ENCODE measurements at regions not wholly inside any gene's neighbourhood (a gene's known extent, or its start where the extent isn't known, plus 50 kb on each side); places are given as distances from the start of the nearest gene placed in this dataset.
"Not testable (repeated sequence)": the region's sequence is repeated elsewhere in the genome, so short reads cannot be mapped to it uniquely, and the experiment has no call there.

- DNase-seq (ENCODE audit: low spot score) = not testable (repeated sequence)
Observed at GRCh38 chr17:21470422-21470821, 94.3 kb downstream of the KCNJ12 start.

GRCh38 chr17:21470861-21471260 is 94.7 kb downstream of the KCNJ12 start:
- DNase-seq (ENCODE audit: low spot score) = no peak

DNA sequence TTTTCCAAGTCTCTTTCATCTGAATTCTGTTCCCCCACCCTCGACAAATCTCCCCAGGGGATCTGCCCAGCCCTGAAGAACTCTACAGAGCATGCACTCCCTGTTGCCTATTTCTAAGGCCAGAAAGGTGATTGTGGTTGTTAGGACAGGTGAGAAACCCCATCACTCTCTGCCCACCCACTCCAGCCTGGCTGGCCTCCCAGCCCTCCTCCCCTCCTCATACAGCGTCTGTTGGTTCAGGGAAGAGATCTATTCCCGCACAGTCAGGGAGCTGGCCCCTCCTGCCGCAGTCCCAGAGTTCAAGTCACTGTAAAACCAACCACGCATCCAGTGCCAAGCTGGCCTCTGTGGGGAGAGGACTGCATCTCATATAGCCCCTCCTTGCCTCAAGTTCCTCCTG is 98.7 kb downstream of the KCNJ12 start:
- DNase-seq (ENCODE audit: low spot score) = no peak

- DNase-seq (ENCODE audit: low spot score) = no peak
Observed at GRCh38 chr17:21475571-21475970, 99.4 kb downstream of the KCNJ12 start.

DNA sequence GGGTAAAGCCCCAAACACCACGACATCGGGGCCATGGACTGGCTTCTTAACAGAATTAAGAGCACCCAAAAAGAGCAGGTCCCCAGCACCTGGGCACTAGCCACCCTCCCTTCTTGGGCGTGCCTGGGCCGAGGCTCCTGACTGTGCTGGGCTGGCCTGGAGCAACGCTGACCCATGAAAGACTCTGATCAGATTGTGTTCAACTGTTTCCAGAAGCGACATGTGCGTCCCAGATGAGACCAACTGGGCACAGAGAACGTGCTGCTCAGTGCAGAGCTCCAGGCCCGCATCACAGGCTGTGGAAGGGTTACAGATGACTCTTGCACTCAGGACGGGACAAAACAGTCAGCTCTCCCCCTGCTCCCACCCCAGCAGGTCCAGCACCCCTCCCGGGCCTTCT is 100.7 kb downstream of the KCNJ12 start:
- DNase-seq (ENCODE audit: low spot score) = no peak

DNA sequence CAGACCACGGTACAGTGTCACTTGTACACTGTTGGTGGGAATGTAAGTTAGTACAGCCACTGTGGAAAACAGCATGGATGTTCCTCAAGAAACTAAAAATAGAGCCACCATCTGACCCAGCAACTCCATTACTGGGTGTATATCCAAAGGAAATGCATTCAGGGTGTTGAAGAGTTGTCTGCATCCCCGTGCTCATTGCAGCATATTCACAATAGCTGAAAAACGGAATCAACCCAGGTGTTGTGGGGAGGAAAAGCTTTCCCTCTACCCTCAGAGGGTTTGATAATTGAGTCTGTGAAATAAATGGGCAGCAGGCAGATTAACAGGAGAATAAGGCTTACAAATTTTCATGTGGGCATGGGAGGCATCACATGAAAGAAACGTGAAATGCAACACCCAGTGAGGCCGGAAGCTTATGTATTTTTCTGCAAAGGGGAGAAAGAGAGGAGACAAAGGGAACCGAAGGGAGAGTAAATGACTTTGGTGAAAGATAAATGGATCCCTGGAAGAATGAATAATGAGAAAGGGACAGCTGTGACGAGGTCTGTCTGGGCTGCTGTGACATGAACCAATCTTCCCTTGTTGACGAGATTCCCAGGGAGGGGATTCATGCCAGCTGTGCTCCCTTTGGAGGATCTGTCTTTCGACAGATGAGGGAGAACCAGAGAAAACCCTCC is 106.2 kb downstream of the KCNJ12 start:
- DNase-seq (ENCODE audit: low spot score) = no peak

GRCh38 chr17:21488043-21488442 is 111.9 kb downstream of the KCNJ12 start:
- not testable (repeated sequence) for DNase-seq (ENCODE audit: low spot score)

GRCh38 chr17:21493993-21494392 is 117.8 kb downstream of the KCNJ12 start:
- no peak for DNase-seq (ENCODE audit: low spot score)

GRCh38 chr17:21495281-21495680 is 119.1 kb downstream of the KCNJ12 start:
- DNase-seq (ENCODE audit: low spot score) = no peak

- DNase-seq (ENCODE audit: low spot score) = no peak
Observed at GRCh38 chr17:21500064-21500463, 123.9 kb downstream of the KCNJ12 start.

DNA sequence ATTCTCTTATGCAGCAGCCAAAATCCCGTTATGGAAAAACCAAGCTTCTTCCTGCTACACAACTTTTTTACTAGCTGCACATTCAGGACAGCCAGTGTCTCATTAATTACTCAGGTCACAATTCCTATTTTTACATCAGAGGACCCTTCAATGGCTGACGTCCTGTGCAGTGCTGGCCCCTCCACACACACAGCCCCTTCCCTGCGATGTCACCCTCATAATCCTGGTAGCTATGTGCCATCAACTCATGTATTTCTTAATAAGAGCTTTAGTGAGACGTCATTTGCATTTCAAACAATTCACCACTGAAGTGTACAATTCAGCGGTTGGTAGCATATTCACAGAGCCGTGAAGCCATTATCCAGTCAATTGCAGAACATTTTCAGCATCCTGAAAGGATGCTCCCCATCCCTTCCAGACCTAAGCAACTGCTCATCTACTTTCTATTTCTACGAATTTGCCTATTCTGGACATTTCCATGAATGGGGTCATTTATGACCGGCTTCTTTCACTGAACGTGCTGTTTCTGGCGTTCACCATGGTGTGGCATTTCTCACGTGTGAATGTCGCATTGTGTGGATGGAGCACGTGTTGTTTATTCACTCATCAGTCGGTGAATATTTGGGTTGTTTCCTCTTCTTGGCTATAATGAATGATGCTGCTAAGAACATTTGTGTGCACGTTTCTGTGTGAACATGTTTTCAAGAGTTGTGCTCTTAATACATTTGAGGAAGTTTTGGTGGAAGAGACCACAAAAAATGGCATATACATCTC is 126.0 kb downstream of the KCNJ12 start:
- not testable (repeated sequence) for DNase-seq (ENCODE audit: low spot score)

GRCh38 chr17:21505819-21506815 is 130.0 kb downstream of the KCNJ12 start:
- no peak for DNase-seq (ENCODE audit: low spot score)

DNA sequence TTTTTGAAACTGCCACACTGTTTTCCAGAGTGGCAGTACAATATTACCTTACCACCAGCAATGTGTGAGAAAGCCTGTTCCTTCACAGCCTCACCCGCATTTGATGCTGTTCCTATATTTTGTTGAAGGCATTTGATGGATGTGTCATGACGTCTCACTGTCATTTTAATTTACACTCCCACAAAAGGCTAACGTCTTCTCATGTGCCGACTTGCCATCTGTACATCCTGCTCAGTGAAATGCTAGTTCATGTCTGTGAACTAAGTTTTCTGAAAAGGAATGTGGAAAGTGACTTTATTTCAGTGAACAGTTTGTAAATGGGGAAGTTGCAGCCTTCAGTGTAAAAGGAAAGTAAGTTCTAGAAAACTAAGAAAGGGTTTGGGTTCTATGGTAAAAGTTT is 131.6 kb downstream of the KCNJ12 start:
- DNase-seq (ENCODE audit: low spot score) = not testable (repeated sequence)

DNA sequence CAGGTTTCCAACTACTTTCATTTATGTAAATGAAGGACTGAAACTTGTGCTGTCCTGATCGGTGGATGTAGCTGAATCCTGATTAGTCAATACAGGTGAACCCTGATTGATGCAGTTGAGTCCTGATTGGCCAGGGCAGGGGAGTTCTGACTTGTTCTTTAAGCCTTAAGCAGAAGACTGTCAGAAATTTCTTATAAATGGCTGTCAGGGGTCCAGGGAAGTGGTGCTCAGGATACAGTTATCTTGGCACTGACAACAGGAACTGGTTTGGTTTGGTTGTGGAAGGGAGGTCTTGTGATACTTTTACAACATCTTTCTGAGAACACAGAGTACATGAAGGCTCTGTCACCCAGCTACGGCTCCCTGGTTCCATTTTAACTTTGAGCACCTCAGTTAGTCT is 132.1 kb downstream of the KCNJ12 start:
- no peak for DNase-seq (ENCODE audit: low spot score)

- DNase-seq (ENCODE audit: low spot score) = not testable (repeated sequence)
Observed at GRCh38 chr17:21509356-21509755, 133.2 kb downstream of the KCNJ12 start.

GRCh38 chr17:21510686-21511362 is 134.7 kb downstream of the KCNJ12 start:
- no peak for DNase-seq (ENCODE audit: low spot score)

- DNase-seq (ENCODE audit: low spot score) = peak; percentile 45
Observed at GRCh38 chr17:21511363-21512195, 135.4 kb downstream of the KCNJ12 start.

GRCh38 chr17:21512307-21513011 is 136.3 kb downstream of the KCNJ12 start:
- no peak for DNase-seq (ENCODE audit: low spot score)

DNA sequence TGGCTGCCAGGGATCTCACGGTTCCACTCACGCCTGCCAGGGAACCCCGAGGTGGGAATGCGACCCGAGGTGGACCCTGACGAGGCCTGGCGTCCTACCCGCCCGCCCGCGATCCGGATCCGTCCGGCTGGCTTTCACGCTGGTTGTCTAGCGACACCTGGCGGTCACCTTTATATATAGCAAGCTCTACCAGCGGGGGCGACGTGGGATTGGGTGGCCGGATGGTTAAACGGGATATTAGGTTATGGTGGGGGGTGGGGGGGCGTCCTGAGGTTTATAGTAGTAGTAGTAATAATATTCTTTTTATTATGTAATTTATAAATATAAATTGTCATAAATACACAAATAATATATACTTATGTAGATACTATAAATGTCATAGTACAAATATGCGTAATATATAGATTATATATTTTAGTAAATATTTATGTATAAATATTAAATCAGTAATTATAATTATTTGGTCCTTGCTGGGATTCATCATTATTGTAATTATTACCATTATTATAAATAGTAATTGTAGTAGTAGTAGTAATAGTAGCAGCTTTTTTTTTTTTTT is 136.9 kb downstream of the KCNJ12 start:
- peak; percentile 85 for DNase-seq (ENCODE audit: low spot score)

DNA sequence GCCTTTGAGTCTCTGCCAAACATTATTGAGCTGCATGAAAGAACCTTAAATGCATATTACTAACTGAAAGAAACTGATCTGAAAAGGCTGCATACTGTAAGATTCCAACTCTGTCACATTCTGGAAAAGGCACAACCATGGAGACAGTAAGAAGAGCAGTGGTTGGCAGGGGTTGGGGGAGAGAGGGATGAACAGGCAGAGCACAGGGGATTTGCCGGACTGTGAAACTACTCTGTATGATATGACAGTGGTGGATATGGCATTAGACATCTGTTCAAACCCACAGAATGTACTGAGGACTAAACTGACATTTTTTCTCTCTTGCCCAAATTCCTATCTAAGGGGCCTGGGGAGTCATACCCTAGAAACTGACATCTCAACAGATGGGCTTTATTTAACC is 138.4 kb downstream of the KCNJ12 start:
- not testable (repeated sequence) for DNase-seq (ENCODE audit: low spot score)

All from HuH-7.5 (cell line).